ENCODE measurements at regions not wholly inside any gene's neighbourhood (a gene's known extent, or its start where the extent isn't known, plus 50 kb on each side); places are given as distances from the start of the nearest gene placed in this dataset.

DNA sequence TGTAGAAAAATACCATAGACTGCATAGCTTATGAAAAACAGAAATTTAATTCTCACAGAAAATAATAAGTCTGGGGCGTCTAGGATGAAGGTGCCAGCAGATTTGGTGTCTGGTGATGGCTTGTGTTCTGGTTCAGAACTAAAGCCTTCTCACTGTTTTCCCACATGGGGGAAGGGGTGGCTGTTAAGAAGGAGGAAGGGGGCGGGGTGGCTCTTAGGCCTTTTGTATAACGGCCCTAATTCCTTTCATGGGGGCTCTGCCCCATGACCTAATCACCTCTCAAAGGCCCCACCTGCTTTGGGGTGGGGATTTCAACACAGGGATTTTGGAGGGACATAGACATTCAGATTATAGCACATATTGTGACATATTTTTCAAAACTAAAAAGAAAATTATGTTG is 173.2 kb upstream of the TECRL start:
- DNase-seq (ENCODE audit: low read depth): no peak
- TF ChIP-seq, protein P1, sequence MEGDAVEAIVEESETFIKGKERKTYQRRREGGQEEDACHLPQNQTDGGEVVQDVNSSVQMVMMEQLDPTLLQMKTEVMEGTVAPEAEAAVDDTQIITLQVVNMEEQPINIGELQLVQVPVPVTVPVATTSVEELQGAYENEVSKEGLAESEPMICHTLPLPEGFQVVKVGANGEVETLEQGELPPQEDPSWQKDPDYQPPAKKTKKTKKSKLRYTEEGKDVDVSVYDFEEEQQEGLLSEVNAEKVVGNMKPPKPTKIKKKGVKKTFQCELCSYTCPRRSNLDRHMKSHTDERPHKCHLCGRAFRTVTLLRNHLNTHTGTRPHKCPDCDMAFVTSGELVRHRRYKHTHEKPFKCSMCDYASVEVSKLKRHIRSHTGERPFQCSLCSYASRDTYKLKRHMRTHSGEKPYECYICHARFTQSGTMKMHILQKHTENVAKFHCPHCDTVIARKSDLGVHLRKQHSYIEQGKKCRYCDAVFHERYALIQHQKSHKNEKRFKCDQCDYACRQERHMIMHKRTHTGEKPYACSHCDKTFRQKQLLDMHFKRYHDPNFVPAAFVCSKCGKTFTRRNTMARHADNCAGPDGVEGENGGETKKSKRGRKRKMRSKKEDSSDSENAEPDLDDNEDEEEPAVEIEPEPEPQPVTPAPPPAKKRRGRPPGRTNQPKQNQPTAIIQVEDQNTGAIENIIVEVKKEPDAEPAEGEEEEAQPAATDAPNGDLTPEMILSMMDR (IDR thresholded peaks at IDR 0.05; ENCODE audit: insufficient read depth, low read length): no peak
- H3K4me3 ChIP-seq (ENCODE audit: low read depth, low read length): no peak overlapping the region

DNA sequence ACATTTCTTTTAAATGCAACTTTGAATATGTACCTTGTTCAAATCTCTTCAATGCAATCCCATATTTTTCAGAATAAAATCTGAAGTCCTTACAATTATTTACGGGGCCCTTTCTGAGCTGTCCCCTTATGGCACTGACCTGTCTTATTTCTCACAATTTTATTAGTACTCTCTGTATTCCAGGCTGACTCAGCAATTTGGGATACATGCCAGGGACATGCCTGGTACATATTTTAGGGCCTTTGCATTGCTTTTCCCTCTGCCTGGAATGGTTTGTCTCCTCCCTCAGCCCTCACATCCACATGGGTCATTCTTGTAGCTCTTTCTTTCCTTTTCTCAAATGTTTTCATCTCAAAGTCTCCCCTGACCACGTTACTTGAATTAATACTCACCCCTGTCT is 172.2 kb upstream of the TECRL start:
- peak; percentile 10 for DNase-seq (ENCODE audit: low read depth)

DNA sequence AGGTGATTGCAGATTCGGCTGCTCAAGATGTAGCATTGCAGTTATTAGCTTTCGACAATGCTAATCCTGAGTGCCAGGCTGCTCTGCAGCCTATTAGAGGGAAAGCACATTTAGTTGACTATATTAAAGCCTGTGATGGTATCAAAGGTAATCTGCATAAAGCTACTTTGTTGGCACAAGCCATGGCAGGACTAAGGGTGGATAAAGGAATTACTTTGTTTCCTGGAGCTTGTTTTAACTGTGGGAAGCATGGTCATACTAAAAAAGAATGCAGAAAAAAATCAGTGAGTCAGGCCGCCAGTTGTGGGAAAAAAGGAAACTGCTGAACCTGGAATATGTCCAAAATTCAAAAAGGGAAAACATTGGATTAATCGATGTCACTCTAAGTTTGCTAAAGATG is 154.9 kb upstream of the TECRL start:
- no peak overlapping the region for H3K4me3 ChIP-seq (ENCODE audit: low read depth, low read length)
- no peak for DNase-seq (ENCODE audit: low read depth)
- TF ChIP-seq, protein P1 (IDR thresholded peaks at IDR 0.05; ENCODE audit: insufficient read depth, low read length): no peak

More for the DNA sequence above, 172.2 kb upstream of the TECRL start:
- H3K4me3 ChIP-seq (ENCODE audit: low read depth, low read length): no peak overlapping the region
- TF ChIP-seq, protein P1 (IDR thresholded peaks at IDR 0.05; ENCODE audit: insufficient read depth, low read length): no peak

GRCh38 chr4:64559571-64559970 is 150.3 kb upstream of the TECRL start:
- no peak overlapping the region for H3K4me3 ChIP-seq (ENCODE audit: low read depth, low read length)
- TF ChIP-seq, protein P1 (IDR thresholded peaks at IDR 0.05; ENCODE audit: insufficient read depth, low read length): no peak
- DNase-seq (ENCODE audit: low read depth): no peak

DNA sequence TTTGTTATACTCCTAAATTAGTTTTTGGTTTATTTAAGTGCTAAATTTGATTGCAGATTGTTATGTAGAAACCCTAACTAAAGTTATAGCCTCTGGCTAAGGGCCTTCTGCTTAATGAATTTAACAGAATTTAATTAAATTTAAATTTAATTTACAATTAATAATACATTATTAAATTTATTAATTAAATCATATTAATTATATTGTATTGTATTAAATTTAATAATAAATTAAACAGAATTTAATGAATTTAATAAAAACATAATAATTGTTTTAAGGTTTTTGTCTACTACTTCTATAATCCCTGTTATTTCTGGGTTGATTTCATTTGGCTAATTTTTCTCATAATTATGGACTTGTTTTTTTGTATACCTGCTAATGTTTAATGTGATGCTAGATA is 141.9 kb upstream of the TECRL start:
- H3K4me3 ChIP-seq (ENCODE audit: low read depth, low read length): no peak overlapping the region
- TF ChIP-seq, protein P1 (IDR thresholded peaks at IDR 0.05; ENCODE audit: insufficient read depth, low read length): no peak
- no peak for DNase-seq (ENCODE audit: low read depth)

DNA sequence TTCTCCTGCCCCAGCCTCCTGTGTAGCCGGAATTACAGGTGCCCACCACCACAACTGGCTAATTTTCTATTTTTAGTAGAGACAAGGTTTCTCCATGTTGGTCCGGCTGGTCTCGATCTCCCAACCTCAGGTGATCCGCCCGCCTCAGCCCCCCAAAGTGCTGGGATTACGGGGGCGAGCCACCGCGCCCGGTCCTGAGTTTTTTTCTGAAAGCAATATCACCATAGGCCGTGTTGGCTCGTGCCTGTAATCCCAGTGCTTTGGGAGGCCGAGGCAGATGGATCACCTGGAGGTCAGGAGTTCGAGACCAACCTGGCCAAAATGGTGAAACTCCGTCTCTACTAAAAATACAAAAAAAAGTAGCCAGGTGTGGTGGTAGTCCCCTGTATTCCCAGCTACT is 136.3 kb upstream of the TECRL start:
- DNase-seq (ENCODE audit: low read depth): no peak
- H3K4me3 ChIP-seq (ENCODE audit: low read depth, low read length): no peak overlapping the region
- TF ChIP-seq, protein P1 (IDR thresholded peaks at IDR 0.05; ENCODE audit: insufficient read depth, low read length): no peak

GRCh38 chr4:64539234-64539849 is 130.1 kb upstream of the TECRL start:
- peak; percentile 58 for DNase-seq (ENCODE audit: low read depth)
- TF ChIP-seq, protein P1 (IDR thresholded peaks at IDR 0.05; ENCODE audit: insufficient read depth, low read length): peak; percentile 79
- H3K4me3 ChIP-seq (ENCODE audit: low read depth, low read length): no peak overlapping the region
